NB4 (cell line): ENCODE measurements at regions not wholly inside any gene's neighbourhood (a gene's known extent, or its start where the extent isn't known, plus 50 kb on each side); places are given as distances from the start of the nearest gene placed in this dataset.

Experiments used
- DNase-seq: peaks from one replicate; pipeline ENCODE4 v3.0.0; 2010; ENCODE audit warnings: low read depth
- H3K4me3 ChIP-seq: one replicate; pipeline ENCODE4 v1.5.1; 2011; ENCODE audit warnings: mild to moderate bottlenecking, low read depth, low read length, moderate library complexity
- MYC ChIP-seq: IDR thresholded peaks from 2 replicates; pipeline ENCODE4 v1.6.1; 2011; ENCODE audit warnings: low read depth, low read length
- POLR2A ChIP-seq: IDR thresholded peaks from 2 replicates; pipeline ENCODE4 v1.6.1; 2011; ENCODE audit warnings: mild to moderate bottlenecking; ENCODE audit not compliant: insufficient read length; ENCODE audit errors: extremely low read depth
- TF ChIP-seq, protein P1 (sequence below): IDR thresholded peaks from 2 replicates; pipeline ENCODE4 v1.6.1; 2011; ENCODE audit warnings: low read depth, low read length
- TF ChIP-seq, protein P2 (sequence below): IDR thresholded peaks from one replicate; pipeline ENCODE4 v1.5.1; 2012; ENCODE audit warnings: low read depth, low read length

DNA sequence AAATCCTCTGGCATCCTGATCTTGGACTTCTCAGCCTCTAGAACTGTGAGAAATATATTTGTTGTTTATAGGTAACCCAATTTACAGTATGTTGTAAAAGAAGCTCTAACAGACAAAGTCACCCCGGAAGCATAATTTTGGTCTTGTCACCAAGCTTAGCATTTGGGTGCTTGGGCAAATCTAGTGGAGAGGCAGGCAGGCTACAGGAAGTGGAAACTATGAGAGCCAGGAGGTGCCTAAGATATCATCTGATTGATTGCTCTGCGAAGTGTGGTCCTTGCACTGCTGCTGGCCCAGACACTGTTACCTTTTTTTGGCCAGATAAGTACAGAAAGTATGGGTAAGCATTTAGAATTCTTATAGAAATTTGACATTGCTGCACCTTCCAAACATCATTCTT is 102.9 kb downstream of the CDC42EP3 start:
- TF ChIP-seq POLR2A, result no peak
- TF ChIP-seq MYC, result no peak
- TF ChIP-seq, protein P1, sequence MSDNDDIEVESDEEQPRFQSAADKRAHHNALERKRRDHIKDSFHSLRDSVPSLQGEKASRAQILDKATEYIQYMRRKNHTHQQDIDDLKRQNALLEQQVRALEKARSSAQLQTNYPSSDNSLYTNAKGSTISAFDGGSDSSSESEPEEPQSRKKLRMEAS, result no peak
- TF ChIP-seq, protein P2, sequence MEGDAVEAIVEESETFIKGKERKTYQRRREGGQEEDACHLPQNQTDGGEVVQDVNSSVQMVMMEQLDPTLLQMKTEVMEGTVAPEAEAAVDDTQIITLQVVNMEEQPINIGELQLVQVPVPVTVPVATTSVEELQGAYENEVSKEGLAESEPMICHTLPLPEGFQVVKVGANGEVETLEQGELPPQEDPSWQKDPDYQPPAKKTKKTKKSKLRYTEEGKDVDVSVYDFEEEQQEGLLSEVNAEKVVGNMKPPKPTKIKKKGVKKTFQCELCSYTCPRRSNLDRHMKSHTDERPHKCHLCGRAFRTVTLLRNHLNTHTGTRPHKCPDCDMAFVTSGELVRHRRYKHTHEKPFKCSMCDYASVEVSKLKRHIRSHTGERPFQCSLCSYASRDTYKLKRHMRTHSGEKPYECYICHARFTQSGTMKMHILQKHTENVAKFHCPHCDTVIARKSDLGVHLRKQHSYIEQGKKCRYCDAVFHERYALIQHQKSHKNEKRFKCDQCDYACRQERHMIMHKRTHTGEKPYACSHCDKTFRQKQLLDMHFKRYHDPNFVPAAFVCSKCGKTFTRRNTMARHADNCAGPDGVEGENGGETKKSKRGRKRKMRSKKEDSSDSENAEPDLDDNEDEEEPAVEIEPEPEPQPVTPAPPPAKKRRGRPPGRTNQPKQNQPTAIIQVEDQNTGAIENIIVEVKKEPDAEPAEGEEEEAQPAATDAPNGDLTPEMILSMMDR, result no peak
- H3K4me3 ChIP-seq, result no peak overlapping the region
- DNase-seq, result no peak

DNA sequence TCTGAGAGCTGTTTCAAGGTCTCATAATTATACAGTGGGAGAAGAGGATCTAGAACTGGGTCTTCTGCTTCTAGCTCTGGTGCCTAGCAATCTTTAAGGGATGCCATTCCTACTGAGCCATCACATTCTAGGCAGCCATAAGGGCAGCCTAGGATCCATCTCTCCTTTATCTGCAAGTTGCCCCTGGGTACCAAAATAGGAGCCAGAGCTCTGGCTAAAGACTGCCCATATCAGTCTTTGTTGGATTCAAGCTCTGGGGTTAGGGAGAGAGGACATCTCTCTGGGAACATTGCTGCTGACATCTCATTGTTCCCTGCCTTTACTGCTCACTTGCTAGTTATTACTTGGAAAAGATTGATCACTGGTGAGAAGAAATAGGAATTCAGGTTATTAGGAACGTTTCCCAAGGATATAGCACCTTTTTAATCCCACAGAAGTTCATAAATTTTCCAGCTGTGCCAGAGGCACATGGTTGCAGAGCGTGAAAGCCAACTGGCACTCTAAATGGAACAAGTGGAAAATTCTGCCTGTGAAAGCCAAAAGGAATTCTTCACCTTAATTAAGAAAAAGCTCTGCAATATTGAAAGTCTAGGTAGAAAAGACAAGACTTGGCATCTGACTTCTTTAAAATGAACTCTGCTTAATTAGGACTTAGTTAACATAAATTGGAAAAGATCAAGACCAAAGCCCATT is 102.2 kb downstream of the CDC42EP3 start:
- TF ChIP-seq, protein P1, result no peak
- TF ChIP-seq MYC, result no peak
- TF ChIP-seq, protein P2, result no peak
- no peak for TF ChIP-seq POLR2A
- no peak for DNase-seq
- H3K4me3 ChIP-seq, result no peak overlapping the region

DNA sequence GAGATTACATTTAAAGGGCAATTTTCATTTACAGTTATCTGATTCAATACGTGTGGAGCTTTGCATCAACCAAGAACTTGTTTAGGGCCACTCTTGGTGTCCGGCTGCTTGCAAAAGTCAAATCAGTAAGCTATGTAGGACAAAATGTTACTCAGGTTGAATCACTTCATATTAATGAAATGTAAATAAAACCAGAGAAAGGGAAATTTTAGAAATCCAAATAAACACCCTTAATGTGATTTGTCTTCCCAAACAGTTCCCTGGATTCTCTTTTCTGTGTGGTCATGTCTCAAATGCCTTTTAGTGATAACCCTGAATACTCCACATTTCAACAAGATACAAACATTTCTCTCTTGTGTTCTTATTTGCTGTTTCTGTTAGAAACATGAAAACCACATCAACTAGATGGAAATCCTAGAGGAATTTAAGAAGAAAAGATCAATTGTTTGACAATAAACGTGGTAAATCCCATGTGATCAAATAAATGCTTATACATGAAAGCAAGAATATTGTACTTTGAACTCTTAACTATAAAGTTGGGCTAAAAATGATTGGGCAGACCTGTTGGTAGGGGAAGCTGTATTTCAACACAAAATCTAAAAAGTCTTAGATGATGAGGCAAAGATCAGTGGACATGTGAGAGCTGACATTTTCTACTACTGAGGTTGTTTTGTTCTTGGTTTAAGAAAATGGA is 101.3 kb downstream of the CDC42EP3 start:
- no peak for DNase-seq
- TF ChIP-seq, protein P2, result no peak
- TF ChIP-seq MYC (no peak), POLR2A (no peak)
- TF ChIP-seq, protein P1, result no peak
- no peak overlapping the region for H3K4me3 ChIP-seq

DNA sequence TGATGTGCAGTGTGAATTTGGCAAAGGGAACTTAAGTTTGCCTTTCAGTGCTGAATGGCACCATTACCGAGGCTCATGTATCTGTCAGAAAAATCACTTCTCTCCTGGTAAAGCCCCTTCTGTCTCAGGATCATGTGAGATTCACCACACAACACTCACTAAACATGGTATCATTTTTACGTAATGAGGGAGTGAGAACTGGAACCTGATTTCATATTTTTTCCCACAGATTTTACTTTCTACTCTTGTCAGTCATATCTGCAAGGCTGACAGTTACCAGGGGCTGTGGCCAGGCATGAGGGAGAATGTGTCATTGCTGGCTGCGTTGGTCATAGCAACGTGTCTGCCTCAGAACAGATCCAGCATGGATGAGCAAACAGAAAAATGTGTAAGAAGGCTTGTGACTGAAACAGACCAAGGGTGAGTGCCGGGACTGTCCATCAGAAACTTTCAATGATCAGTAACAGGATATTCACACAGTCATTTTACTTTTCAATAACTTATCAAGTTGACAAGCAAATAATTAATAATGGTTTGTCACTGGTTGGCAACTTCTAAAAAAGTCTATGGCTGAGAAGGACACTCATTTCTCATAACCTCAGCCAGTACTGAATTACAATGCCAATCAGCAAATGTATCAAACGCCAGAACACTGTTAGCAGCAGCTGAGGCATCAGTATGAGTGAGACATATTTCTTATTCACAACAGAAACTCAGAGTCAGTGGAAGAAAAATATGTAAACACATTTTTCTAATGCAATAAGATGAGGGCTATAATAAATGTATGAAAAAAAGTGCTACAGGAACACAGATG is 100.5 kb downstream of the CDC42EP3 start:
- TF ChIP-seq POLR2A, result no peak
- no peak for TF ChIP-seq MYC
- TF ChIP-seq, protein P2, result no peak
- TF ChIP-seq, protein P1, result no peak
- no peak for DNase-seq

DNA sequence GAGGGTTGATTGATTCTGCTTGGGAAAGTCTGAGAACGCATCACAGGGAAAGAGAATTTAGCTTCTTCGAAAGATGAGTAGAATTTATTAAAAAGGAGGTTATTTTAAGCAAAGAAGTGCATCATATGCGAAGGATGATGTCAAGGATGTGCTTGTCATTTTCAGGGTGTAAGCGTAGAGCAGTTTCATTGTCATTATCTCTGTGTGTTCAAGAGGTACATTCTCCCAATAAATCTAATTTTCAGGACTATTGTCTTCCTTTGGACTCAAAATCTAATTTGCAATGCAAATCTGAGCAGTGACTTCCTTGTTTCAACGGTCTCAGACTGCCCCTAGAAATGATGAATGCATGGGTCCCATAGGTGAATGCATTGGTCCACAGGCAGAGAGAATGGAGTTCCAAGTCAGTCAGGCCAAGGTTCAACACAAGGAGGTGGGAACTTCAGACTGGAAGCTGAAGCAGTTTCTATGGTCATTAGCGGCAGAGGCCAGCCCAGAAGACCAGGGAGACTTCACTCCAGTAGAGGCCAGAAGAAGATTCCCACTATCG is 99.8 kb downstream of the CDC42EP3 start:
- TF ChIP-seq, protein P2, result no peak
- DNase-seq, result no peak
- H3K4me3 ChIP-seq, result no peak overlapping the region

More for the DNA sequence above, 100.5 kb downstream of the CDC42EP3 start:
- no peak overlapping the region for H3K4me3 ChIP-seq
